Endothelial cell of umbilical vein (primary cell): ENCODE measurements at regions not wholly inside any gene's neighbourhood (a gene's known extent, or its start where the extent isn't known, plus 50 kb on each side); places are given as distances from the start of the nearest gene placed in this dataset.

Experiments used
- BruUV-seq: library from RNA; stranded (reverse); fragments of 400-500 nt; replicated peaks from 2 replicates; lab custom pipeline; 2021; lab: Mats Ljungman, UMichigan
- CTCF ChIA-PET: fragments of 300-600, 350-600 bp; sonication (Branson Sonifier 250); formaldehyde crosslinking; loops from one replicate; lab custom pipeline; 2021; ENCODE audit warnings: antibody characterized with exemption, inconsistent platforms; lab: Charles Lee
- POLR2A ChIA-PET: fragments of 300-600, 350-600 bp; sonication (Branson Sonifier 250); formaldehyde crosslinking; loops from one replicate; lab custom pipeline; 2021; ENCODE audit warnings: antibody characterized with exemption, inconsistent platforms; lab: Charles Lee
- DNase-seq: peaks from one replicate; pipeline ENCODE4 v3.0.0-alpha.2; 2011; ENCODE audit warnings: low read depth, low spot score
- FAIRE-seq: peaks from 2 replicates; lab custom pipeline; 2011; peaks lifted over from hg19 to GRCh38; lab: Jason Lieb, UNC
- H2AFZ ChIP-seq: 2 replicates; pipeline ENCODE4 v1.6.0; 2012; ENCODE audit warnings: low read depth, low read length, control low read depth, inconsistent platforms
- H3K27ac ChIP-seq: 2 replicates; pipeline ENCODE4 v1.5.1; 2011; ENCODE audit warnings: low read depth, mild to moderate bottlenecking, control low read depth, low read length, moderate library complexity; ENCODE audit not compliant: insufficient read depth
- H3K27me3 ChIP-seq, 2 experiments: 2 replicates each; pipeline versions ENCODE4 v1.6.0 to v1.6.1; 2011; ENCODE audit warnings: low read length in 2 of 2, mixed read lengths in 1 of 2; ENCODE audit not compliant: control insufficient read depth in 2 of 2, insufficient read depth in 2 of 2
- H3K36me3 ChIP-seq, 2 experiments: 2 replicates in 1 of 2; 3 replicates in 1 of 2; pipeline ENCODE4 v1.5.1; 2011; ENCODE audit warnings: low read length in 2 of 2, mild to moderate bottlenecking in 1 of 2, moderate library complexity in 1 of 2; ENCODE audit not compliant: control insufficient read depth in 2 of 2, insufficient read depth in 2 of 2; ENCODE audit errors: extremely low read depth in 1 of 2
- H3K4me1 ChIP-seq: 3 replicates; pipeline ENCODE4 v1.5.1; 2011; ENCODE audit warnings: mild to moderate bottlenecking, low read length; ENCODE audit not compliant: control insufficient read depth, insufficient read depth; ENCODE audit errors: extremely low read depth
- H3K4me2 ChIP-seq: 2 replicates; pipeline ENCODE4 v1.6.1; 2011; ENCODE audit warnings: low read length, control low read depth, mixed read lengths; ENCODE audit not compliant: insufficient read depth
- H3K4me3 ChIP-seq, 3 experiments: fragments of 200-600 bp in 1 of 3; sonication (generic), shearing (Covaris generic) in 1 of 3; replicated peaks in 1 of 3; 2 replicates each; pipeline ENCODE4 v1.5.1; 2011 to 2016; ENCODE audit warnings: control low read depth in 3 of 3, low read length in 3 of 3, mild to moderate bottlenecking in 2 of 3, inconsistent platforms in 1 of 3, low read depth in 1 of 3, moderate library complexity in 1 of 3; ENCODE audit not compliant: insufficient read depth in 1 of 3
- H3K79me2 ChIP-seq: 2 replicates; pipeline ENCODE4 v1.6.0; 2012; ENCODE audit warnings: low read length, inconsistent platforms; ENCODE audit not compliant: control insufficient read depth, insufficient read depth
- H3K9ac ChIP-seq: replicated peaks from 2 replicates; pipeline ENCODE3; 2011; ENCODE audit warnings: low read length, control low read depth; ENCODE audit not compliant: insufficient read depth; ENCODE audit errors: extremely low read depth
- H3K9me1 ChIP-seq: replicated peaks from 3 replicates; pipeline ENCODE4 v1.6.0; 2011; ENCODE audit warnings: mild to moderate bottlenecking, low read length; ENCODE audit not compliant: control insufficient read depth, insufficient read depth; ENCODE audit errors: extremely low read depth
- H3K9me3 ChIP-seq: replicated peaks from 2 replicates; pipeline ENCODE4 v1.5.1; 2012; ENCODE audit warnings: low read length, inconsistent platforms; ENCODE audit not compliant: control insufficient read depth, insufficient read depth
- H4K20me1 ChIP-seq: replicated peaks from 2 replicates; pipeline ENCODE3; 2011; ENCODE audit warnings: mild to moderate bottlenecking, low read length; ENCODE audit not compliant: control insufficient read depth, insufficient read depth; ENCODE audit errors: extremely low read depth
- EZH2 ChIP-seq: IDR thresholded peaks from 2 replicates; pipeline ENCODE4 v1.6.1; 2012; ENCODE audit warnings: borderline replicate concordance, low read depth, mild to moderate bottlenecking, moderate library complexity, low read length, inconsistent platforms; ENCODE audit not compliant: severe bottlenecking
- FOS ChIP-seq: IDR thresholded peaks from 2 replicates; pipeline ENCODE4 v1.6.1; 2011; ENCODE audit warnings: mild to moderate bottlenecking, low read length, moderate library complexity, borderline replicate concordance; ENCODE audit not compliant: insufficient read depth
- GATA2 ChIP-seq: IDR thresholded peaks from 2 replicates; pipeline ENCODE4 v1.7.0; 2011; ENCODE audit warnings: low read depth, mild to moderate bottlenecking, moderate library complexity, mixed read lengths, low read length; ENCODE audit not compliant: insufficient read length, insufficient read depth
- JUN ChIP-seq: IDR thresholded peaks from 2 replicates; pipeline ENCODE4 v1.6.1; 2011; ENCODE audit warnings: borderline replicate concordance, low read depth; ENCODE audit not compliant: insufficient read length, insufficient read depth
- MYC ChIP-seq: IDR thresholded peaks from one replicate; pipeline ENCODE4 v1.6.1; 2011; ENCODE audit warnings: mild to moderate bottlenecking, low read depth, low read length
- POLR2A ChIP-seq: IDR thresholded peaks from 2 replicates; pipeline ENCODE4 v1.6.1; 2012; ENCODE audit warnings: low read depth, mild to moderate bottlenecking, control low read depth, low read length
- POLR2AphosphoS5 ChIP-seq: IDR thresholded peaks from 2 replicates; pipeline ENCODE4 v1.6.1; 2012; ENCODE audit warnings: low read depth, mild to moderate bottlenecking, control low read depth, low read length, moderate library complexity; ENCODE audit not compliant: insufficient read depth
- dilution Hi-C: fragments of 300-500 bp; cut with MboI; formaldehyde crosslinking; loops from one replicate; pipeline ENCODE4 v1.15.0; 2019; ENCODE audit warnings: low sequenced_read_pairs; ENCODE audit not compliant: extremely low pct_ligation_motif_present
- intact Hi-C: fragments of 100-400 bp; cut with micrococcal nuclease; formaldehyde crosslinking; loops from one replicate; pipeline ENCODE4 v1.10.0; 2022
- TF ChIP-seq, protein P1 (sequence below): IDR thresholded peaks from 2 replicates; pipeline ENCODE4 v1.6.1; 2011; ENCODE audit not compliant: insufficient read depth, insufficient read length
- TF ChIP-seq, protein P2 (sequence below), 2 donors: IDR thresholded peaks; 1 replicate in 1 of 2; 2 replicates in 1 of 2; pipeline ENCODE4 v1.5.1; 2011; ENCODE audit warnings: low read length in 2 of 2, mild to moderate bottlenecking in 2 of 2, moderate library complexity in 2 of 2, control low read depth in 1 of 2, inconsistent platforms in 1 of 2, low read depth in 1 of 2; ENCODE audit not compliant: insufficient read depth in 1 of 2; ENCODE audit errors: extremely low read depth in 1 of 2

DNA sequence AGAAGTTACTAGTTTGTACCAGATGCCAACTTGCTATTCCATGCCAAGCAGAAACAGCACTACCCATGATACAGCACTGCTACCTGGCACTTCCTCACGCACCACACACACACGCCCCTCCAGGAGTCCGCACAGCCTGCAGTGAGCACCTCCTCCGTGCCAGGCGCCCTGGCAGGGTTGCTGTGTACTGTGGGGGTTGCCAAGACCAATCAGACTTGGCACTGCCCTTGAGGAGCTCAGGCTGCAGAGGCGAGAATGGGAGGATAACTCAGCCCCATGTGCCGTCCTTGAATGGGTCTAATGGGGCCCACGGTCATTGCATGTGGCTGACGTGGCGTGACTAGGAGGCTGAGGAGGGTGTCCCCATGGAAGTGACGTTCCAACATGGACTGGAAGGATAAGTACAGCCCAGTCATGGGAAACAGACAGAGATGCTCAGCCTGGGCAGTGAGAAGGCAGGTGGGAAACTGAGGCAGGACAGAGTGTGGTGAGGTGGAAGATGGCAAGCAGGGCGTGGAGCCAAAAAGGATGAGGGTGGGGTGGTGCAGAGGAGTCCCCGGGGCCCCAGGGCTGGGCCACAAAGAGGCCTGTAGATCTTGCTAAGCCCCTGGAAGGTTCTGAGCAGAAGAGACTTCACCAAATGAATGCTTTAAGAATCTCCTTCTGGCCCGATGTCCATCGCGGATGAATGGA, 65.3 kb upstream of the C14orf180 start:
- CTCF ChIA-PET: no interaction called here
- Histone ChIP-seq H3K36me3 (no peaks in the 10 kb centered on the region), H3K79me2 (no peaks in the 10 kb centered on the region), H4K20me1 (no peaks in the 10 kb centered on the region), H2AFZ (no peak overlapping the region), H3K4me1 (no peaks in the 10 kb centered on the region), H3K27ac (no peak overlapping the region), H3K27me3 (no peaks in the 10 kb centered on the region), H3K4me3 (no peak overlapping the region), H3K9me1 (no peaks in the 10 kb centered on the region), H3K9ac (no peak overlapping the region), H3K4me2 (no peak overlapping the region), H3K9me3 (no peaks in the 10 kb centered on the region)
- intact Hi-C loops (no loop called here), dilution Hi-C loops (no loop called here)
- POLR2A ChIA-PET: no interaction called here
- DNase-seq (no peak), FAIRE-seq (no peak)
- BruUV-seq: no TSS peak
- TF ChIP-seq JUN (no peak), MYC (no peak), GATA2 (no peak), EZH2 (no peak), POLR2AphosphoS5 (no peak), FOS (no peak), POLR2A (no peak)
- TF ChIP-seq, protein P1, sequence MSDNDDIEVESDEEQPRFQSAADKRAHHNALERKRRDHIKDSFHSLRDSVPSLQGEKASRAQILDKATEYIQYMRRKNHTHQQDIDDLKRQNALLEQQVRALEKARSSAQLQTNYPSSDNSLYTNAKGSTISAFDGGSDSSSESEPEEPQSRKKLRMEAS: no peak
- TF ChIP-seq, protein P2, sequence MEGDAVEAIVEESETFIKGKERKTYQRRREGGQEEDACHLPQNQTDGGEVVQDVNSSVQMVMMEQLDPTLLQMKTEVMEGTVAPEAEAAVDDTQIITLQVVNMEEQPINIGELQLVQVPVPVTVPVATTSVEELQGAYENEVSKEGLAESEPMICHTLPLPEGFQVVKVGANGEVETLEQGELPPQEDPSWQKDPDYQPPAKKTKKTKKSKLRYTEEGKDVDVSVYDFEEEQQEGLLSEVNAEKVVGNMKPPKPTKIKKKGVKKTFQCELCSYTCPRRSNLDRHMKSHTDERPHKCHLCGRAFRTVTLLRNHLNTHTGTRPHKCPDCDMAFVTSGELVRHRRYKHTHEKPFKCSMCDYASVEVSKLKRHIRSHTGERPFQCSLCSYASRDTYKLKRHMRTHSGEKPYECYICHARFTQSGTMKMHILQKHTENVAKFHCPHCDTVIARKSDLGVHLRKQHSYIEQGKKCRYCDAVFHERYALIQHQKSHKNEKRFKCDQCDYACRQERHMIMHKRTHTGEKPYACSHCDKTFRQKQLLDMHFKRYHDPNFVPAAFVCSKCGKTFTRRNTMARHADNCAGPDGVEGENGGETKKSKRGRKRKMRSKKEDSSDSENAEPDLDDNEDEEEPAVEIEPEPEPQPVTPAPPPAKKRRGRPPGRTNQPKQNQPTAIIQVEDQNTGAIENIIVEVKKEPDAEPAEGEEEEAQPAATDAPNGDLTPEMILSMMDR (IDR thresholded peaks at IDR 0.05; ENCODE audit: extremely low read depth in 1 of 2, insufficient read depth in 1 of 2, low read depth in 1 of 2, low read length in 2 of 2): no peak
